ENCODE measurements at regions not wholly inside any gene's neighbourhood (a gene's known extent, or its start where the extent isn't known, plus 50 kb on each side); places are given as distances from the start of the nearest gene placed in this dataset.

GRCh38 chr6:165082636-165083035, 226.8 kb downstream of the C6orf118 start:
- Mint-ChIP-seq H3K36me3 (ENCODE audit: low read depth) (no peaks in the 10 kb centered on the region), H3K4me1 (ENCODE audit: low read depth) (no peaks in the 10 kb centered on the region), H3K27me3 (ENCODE audit: low read depth) (no peaks in the 10 kb centered on the region), H3K4me3 (no peak overlapping the region), H3K27ac (no peak overlapping the region), H3K9me3 (no peaks in the 10 kb centered on the region)

GRCh38 chr6:165081944-165082532, 227.4 kb downstream of the C6orf118 start:
- Mint-ChIP-seq H3K27me3 (ENCODE audit: low read depth) (no peaks in the 10 kb centered on the region), H3K4me3 (no peak overlapping the region), H3K36me3 (ENCODE audit: low read depth) (no peaks in the 10 kb centered on the region), H3K4me1 (ENCODE audit: low read depth) (no peaks in the 10 kb centered on the region), H3K9me3 (no peaks in the 10 kb centered on the region), H3K27ac (no peak overlapping the region)

GRCh38 chr6:165077876-165078275, 231.5 kb downstream of the C6orf118 start:
- Mint-ChIP-seq H3K9me3 (no peaks in the 10 kb centered on the region), H3K36me3 (ENCODE audit: low read depth) (no peaks in the 10 kb centered on the region), H3K4me1 (ENCODE audit: low read depth) (no peaks in the 10 kb centered on the region), H3K4me3 (no peak overlapping the region), H3K27me3 (ENCODE audit: low read depth) (no peaks in the 10 kb centered on the region), H3K27ac (no peak overlapping the region)

- Mint-ChIP-seq H3K4me3 (no peak overlapping the region), H3K9me3 (peaks cover 4% of the 10 kb centered on the region), H3K4me1 (ENCODE audit: low read depth) (no peaks in the 10 kb centered on the region), H3K36me3 (ENCODE audit: low read depth) (no peaks in the 10 kb centered on the region), H3K27me3 (ENCODE audit: low read depth) (no peaks in the 10 kb centered on the region), H3K27ac (no peak overlapping the region)
These were observed 237.5 kb downstream of the C6orf118 start for GRCh38 chr6:165071906-165072305.

- Mint-ChIP-seq H3K27ac (no peak overlapping the region), H3K27me3 (ENCODE audit: low read depth) (no peaks in the 10 kb centered on the region), H3K9me3 (peaks cover 33% of the 10 kb centered on the region), H3K4me1 (ENCODE audit: low read depth) (no peaks in the 10 kb centered on the region), H3K4me3 (no peak overlapping the region), H3K36me3 (ENCODE audit: low read depth) (no peaks in the 10 kb centered on the region)
These were observed 248.7 kb downstream of the C6orf118 start for GRCh38 chr6:165060720-165061119.

- H3K27me3 Mint-ChIP-seq (ENCODE audit: low read depth): no peaks in the 10 kb centered on the region
- H3K4me1 Mint-ChIP-seq (ENCODE audit: low read depth): no peaks in the 10 kb centered on the region
- no peaks in the 10 kb centered on the region for H3K36me3 Mint-ChIP-seq (ENCODE audit: low read depth)
- no peak overlapping the region for H3K4me3 Mint-ChIP-seq
- no peak overlapping the region for H3K27ac Mint-ChIP-seq
- peaks cover 28% of the 10 kb centered on the region for H3K9me3 Mint-ChIP-seq
These were observed 250.4 kb downstream of the C6orf118 start for GRCh38 chr6:165059032-165059431.

- no peaks in the 10 kb centered on the region for H3K36me3 Mint-ChIP-seq (ENCODE audit: low read depth)
- H3K4me3 Mint-ChIP-seq: no peak overlapping the region
- peaks cover 22% of the 10 kb centered on the region for H3K9me3 Mint-ChIP-seq
- H3K4me1 Mint-ChIP-seq (ENCODE audit: low read depth): no peaks in the 10 kb centered on the region
- H3K27ac Mint-ChIP-seq: no peak overlapping the region
- H3K27me3 Mint-ChIP-seq (ENCODE audit: low read depth): no peaks in the 10 kb centered on the region
These were observed 253.1 kb downstream of the C6orf118 start for GRCh38 chr6:165056292-165056691.

- no peaks in the 10 kb centered on the region for H3K27me3 Mint-ChIP-seq (ENCODE audit: low read depth)
- no peaks in the 10 kb centered on the region for H3K36me3 Mint-ChIP-seq (ENCODE audit: low read depth)
- H3K27ac Mint-ChIP-seq: no peak overlapping the region
- H3K4me3 Mint-ChIP-seq: no peak overlapping the region
- peaks cover 18% of the 10 kb centered on the region for H3K9me3 Mint-ChIP-seq
- no peaks in the 10 kb centered on the region for H3K4me1 Mint-ChIP-seq (ENCODE audit: low read depth)
These were observed 254.2 kb downstream of the C6orf118 start for GRCh38 chr6:165055231-165055630.

GRCh38 chr6:165052561-165053480, 256.6 kb downstream of the C6orf118 start:
- no peak overlapping the region for H3K27ac Mint-ChIP-seq
- H3K36me3 Mint-ChIP-seq (ENCODE audit: low read depth): no peaks in the 10 kb centered on the region
- no peak overlapping the region for H3K4me3 Mint-ChIP-seq
- H3K27me3 Mint-ChIP-seq (ENCODE audit: low read depth): no peaks in the 10 kb centered on the region
- H3K9me3 Mint-ChIP-seq: peaks cover 10% of the 10 kb centered on the region
- H3K4me1 Mint-ChIP-seq (ENCODE audit: low read depth): no peaks in the 10 kb centered on the region

GRCh38 chr6:165049362-165049761, 260.0 kb downstream of the C6orf118 start:
- H3K4me3 Mint-ChIP-seq: no peak overlapping the region
- H3K4me1 Mint-ChIP-seq (ENCODE audit: low read depth): no peaks in the 10 kb centered on the region
- H3K9me3 Mint-ChIP-seq: peaks cover 7% of the 10 kb centered on the region
- H3K36me3 Mint-ChIP-seq (ENCODE audit: low read depth): no peaks in the 10 kb centered on the region
- no peaks in the 10 kb centered on the region for H3K27me3 Mint-ChIP-seq (ENCODE audit: low read depth)
- no peak overlapping the region for H3K27ac Mint-ChIP-seq

- no peak overlapping the region for H3K27ac Mint-ChIP-seq
- no peaks in the 10 kb centered on the region for H3K4me1 Mint-ChIP-seq (ENCODE audit: low read depth)
- H3K4me3 Mint-ChIP-seq: no peak overlapping the region
- H3K36me3 Mint-ChIP-seq (ENCODE audit: low read depth): no peaks in the 10 kb centered on the region
- no peaks in the 10 kb centered on the region for H3K27me3 Mint-ChIP-seq (ENCODE audit: low read depth)
- peaks cover 12% of the 10 kb centered on the region for H3K9me3 Mint-ChIP-seq
These were observed 261.5 kb downstream of the C6orf118 start for GRCh38 chr6:165047952-165048351.

- H3K27me3 Mint-ChIP-seq (ENCODE audit: low read depth): no peaks in the 10 kb centered on the region
- peaks cover 12% of the 10 kb centered on the region for H3K9me3 Mint-ChIP-seq
- no peak overlapping the region for H3K27ac Mint-ChIP-seq
- H3K4me1 Mint-ChIP-seq (ENCODE audit: low read depth): no peaks in the 10 kb centered on the region
- no peaks in the 10 kb centered on the region for H3K36me3 Mint-ChIP-seq (ENCODE audit: low read depth)
- H3K4me3 Mint-ChIP-seq: no peak overlapping the region
These were observed 263.8 kb downstream of the C6orf118 start for GRCh38 chr6:165045631-165046030.

GRCh38 chr6:165042912-165043311, 266.5 kb downstream of the C6orf118 start:
- Mint-ChIP-seq H3K27ac (no peak overlapping the region), H3K4me1 (ENCODE audit: low read depth) (no peaks in the 10 kb centered on the region), H3K9me3 (peaks cover 19% of the 10 kb centered on the region), H3K27me3 (ENCODE audit: low read depth) (no peaks in the 10 kb centered on the region), H3K36me3 (ENCODE audit: low read depth) (no peaks in the 10 kb centered on the region), H3K4me3 (no peak overlapping the region)

GRCh38 chr6:165040440-165040839, 269.0 kb downstream of the C6orf118 start:
- Mint-ChIP-seq H3K27ac (no peak overlapping the region), H3K4me1 (ENCODE audit: low read depth) (no peaks in the 10 kb centered on the region), H3K9me3 (peaks cover 32% of the 10 kb centered on the region), H3K4me3 (no peak overlapping the region), H3K36me3 (ENCODE audit: low read depth) (no peaks in the 10 kb centered on the region), H3K27me3 (ENCODE audit: low read depth) (no peaks in the 10 kb centered on the region)

GRCh38 chr6:165034271-165034741, 275.1 kb downstream of the C6orf118 start:
- H3K27me3 Mint-ChIP-seq (ENCODE audit: low read depth): no peaks in the 10 kb centered on the region
- H3K4me3 Mint-ChIP-seq: no peak overlapping the region
- no peaks in the 10 kb centered on the region for H3K36me3 Mint-ChIP-seq (ENCODE audit: low read depth)
- H3K27ac Mint-ChIP-seq: no peak overlapping the region
- H3K4me1 Mint-ChIP-seq (ENCODE audit: low read depth): no peaks in the 10 kb centered on the region
- H3K9me3 Mint-ChIP-seq: peaks cover 28% of the 10 kb centered on the region

Data from T-helper 1 cell treated with Interleukin-12 subunit alpha and Interleukin-12 subunit beta and Interleukin-4 antibody, amounts not matched to agents 30 μg/mL and 1 μg/mL, for 36 hours (primary cell).